AG09309 (cell line): ENCODE measurements at regions not wholly inside any gene's neighbourhood (a gene's known extent, or its start where the extent isn't known, plus 50 kb on each side); places are given as distances from the start of the nearest gene placed in this dataset.

Experiments
- DNase-seq: peaks from one replicate; pipeline ENCODE4 v3.0.0-alpha.2; 2010; ENCODE audit warnings: low read depth
- H3K4me3 ChIP-seq: 2 replicates; pipeline ENCODE4 v1.5.1; 2011; ENCODE audit warnings: mild to moderate bottlenecking, low read depth, low read length, moderate library complexity; ENCODE audit not compliant: control insufficient read depth
- TF ChIP-seq, protein P1 (sequence below): IDR thresholded peaks from 2 replicates; pipeline ENCODE4 v1.5.1; 2011; ENCODE audit warnings: mild to moderate bottlenecking, low read depth, low read length, inconsistent platforms; ENCODE audit not compliant: insufficient read depth, control insufficient read depth; ENCODE audit errors: missing control alignments

DNA sequence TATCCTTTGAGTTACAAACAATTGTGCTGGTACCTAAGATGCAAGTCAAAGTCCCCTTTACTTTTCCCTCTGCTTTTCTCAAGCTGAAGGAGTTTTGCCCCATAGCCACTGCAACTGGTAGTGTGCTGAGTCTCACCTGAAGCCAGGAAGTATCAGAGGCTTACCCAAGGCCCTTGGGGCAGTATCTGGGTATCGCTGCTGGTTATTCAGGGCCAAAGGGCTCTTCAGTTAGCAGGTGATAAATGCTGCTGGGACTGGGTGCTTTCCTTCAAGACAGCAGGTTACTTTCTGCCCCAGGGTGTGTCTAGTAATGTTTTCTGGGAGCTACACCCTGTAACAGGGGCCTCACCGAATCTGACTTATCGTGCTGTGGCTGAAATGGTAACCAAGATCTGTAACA lies 90.4 kb upstream of the SLC6A14 start:
- H3K4me3 ChIP-seq: no peak overlapping the region
- no peak for DNase-seq
- TF ChIP-seq, protein P1, sequence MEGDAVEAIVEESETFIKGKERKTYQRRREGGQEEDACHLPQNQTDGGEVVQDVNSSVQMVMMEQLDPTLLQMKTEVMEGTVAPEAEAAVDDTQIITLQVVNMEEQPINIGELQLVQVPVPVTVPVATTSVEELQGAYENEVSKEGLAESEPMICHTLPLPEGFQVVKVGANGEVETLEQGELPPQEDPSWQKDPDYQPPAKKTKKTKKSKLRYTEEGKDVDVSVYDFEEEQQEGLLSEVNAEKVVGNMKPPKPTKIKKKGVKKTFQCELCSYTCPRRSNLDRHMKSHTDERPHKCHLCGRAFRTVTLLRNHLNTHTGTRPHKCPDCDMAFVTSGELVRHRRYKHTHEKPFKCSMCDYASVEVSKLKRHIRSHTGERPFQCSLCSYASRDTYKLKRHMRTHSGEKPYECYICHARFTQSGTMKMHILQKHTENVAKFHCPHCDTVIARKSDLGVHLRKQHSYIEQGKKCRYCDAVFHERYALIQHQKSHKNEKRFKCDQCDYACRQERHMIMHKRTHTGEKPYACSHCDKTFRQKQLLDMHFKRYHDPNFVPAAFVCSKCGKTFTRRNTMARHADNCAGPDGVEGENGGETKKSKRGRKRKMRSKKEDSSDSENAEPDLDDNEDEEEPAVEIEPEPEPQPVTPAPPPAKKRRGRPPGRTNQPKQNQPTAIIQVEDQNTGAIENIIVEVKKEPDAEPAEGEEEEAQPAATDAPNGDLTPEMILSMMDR: no peak

DNA sequence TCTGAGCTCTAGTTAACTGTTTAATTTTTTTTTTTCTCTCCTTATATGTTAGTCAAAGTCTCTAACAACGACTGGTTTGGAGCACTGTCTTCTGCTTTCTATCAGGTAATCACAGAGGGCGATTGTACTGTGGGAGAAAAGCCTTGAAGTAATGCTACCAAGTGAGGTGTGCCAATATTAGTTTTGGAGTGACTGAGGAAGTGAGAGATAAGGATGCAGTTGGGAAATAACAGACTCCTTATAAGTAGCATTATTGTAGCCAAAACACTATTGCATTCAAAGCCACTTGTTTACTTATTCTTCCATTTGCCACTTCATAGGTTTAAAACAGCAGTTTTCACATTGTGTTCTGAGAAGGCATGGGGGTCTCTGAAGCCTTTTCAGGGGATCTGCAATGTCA lies 79.1 kb upstream of the SLC6A14 start:
- TF ChIP-seq, protein P1: no peak
- no peak overlapping the region for H3K4me3 ChIP-seq
- DNase-seq: no peak

DNA sequence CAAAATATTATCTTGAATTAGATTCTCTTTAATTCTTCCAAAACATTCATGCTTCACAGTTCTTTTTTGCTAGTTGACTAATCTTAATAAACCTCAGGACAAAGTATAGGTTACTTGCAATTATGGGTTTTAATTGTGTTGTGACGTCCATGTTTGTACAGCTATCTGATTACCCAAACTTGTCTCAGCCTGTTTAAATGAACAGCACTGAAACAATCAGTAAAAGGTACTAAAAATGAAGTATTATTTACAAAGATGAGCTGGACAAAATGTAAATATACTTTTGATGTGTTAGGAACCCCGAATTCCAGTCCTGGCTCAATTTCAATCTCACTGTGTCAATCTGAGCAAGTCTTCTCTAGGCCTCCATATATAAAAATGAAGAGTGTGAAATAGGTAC lies 57.4 kb upstream of the SLC6A14 start:
- no peak for DNase-seq
- no peak overlapping the region for H3K4me3 ChIP-seq

DNA sequence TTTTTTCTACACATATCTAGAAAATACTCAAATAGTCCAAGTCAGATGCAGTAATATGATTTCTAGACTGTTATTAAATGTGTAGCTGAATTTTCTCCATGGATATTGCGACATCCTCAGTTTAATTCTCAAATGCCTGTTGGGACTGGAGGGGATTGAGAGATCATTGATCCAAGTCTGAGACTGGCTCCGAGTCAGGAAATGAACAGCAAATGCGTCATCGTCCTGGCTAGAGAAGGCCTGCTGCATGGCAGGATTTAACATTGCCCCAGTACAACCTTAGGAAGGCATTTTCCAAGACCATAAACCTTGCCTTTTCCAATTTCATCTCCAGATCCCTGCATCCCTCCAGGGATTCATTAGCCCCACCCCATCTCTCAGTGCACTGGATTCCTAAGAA lies 56.6 kb upstream of the SLC6A14 start:
- TF ChIP-seq, protein P1: no peak
- no peak overlapping the region for H3K4me3 ChIP-seq
- no peak for DNase-seq

More for the DNA sequence above, 57.4 kb upstream of the SLC6A14 start:
- TF ChIP-seq, protein P1: no peak

DNA sequence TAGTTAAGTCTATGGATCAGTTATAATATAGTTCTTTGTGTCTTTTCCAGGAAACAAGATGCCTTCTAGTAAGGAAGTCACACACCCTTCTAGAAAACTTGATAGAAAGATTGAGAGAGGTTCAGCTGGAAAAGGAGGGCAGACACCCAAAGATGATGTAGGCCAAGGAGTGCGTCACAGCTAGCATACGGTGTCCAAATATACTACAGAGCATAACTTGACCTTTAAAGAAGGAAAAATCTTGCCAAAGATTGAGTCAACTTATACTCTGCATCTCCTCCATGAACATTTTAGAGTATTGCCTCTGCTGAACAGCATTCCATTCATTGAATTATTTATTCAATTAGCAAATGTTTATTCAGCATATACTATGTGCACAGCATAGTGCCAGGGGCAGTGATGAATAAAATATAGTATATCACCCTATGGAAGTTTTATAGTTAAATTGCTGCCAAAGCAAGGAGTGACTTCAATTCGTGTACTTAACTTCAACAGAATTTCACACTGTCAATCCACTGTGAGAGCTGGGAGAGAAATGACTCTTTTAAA lies 51.9 kb upstream of the SLC6A14 start:
- TF ChIP-seq, protein P1: no peak
- no peak for DNase-seq
- H3K4me3 ChIP-seq: no peak overlapping the region
